ENCODE measurements at regions not wholly inside any gene's neighbourhood (a gene's known extent, or its start where the extent isn't known, plus 50 kb on each side); places are given as distances from the start of the nearest gene placed in this dataset.

- TF ChIP-seq EZH2 (IDR thresholded peaks at IDR 0.05; ENCODE audit: insufficient read depth, poor library complexity, severe bottlenecking) (no peak), EZH2phosphoT487 (IDR thresholded peaks at IDR 0.05; ENCODE audit: insufficient read depth, low read depth) (no peak)
These were observed 272.7 kb upstream of the FOXQ1 start for GRCh38 chr6:1039191-1039590.

Measured in GM23248 (cell line).